EH (cell line): ENCODE measurements at regions not wholly inside any gene's neighbourhood (a gene's known extent, or its start where the extent isn't known, plus 50 kb on each side); places are given as distances from the start of the nearest gene placed in this dataset.

Source experiments
- DNase-seq: peaks from one replicate; pipeline ENCODE4 v3.0.0-alpha.2; 2015; ENCODE audit warnings: low read depth

DNA sequence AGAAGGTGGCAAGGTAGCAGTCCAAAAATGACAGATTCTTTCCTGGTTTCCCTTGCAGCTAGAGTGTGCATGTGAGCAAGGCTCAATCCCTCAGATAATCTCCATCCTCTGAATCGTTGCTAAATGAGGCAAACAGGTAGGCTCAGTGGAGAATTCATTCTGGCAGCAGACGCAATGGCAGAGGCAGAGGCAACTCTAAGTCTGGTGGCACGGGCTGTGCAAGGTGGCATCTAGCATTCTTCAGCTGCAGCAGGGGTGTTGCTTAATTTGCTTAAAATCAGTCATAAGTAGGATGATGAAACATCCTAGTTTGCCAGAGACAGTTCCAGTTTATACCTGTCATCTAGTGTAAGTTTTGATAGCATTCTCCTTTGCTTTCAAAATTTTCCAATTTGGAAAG lies 391.1 kb upstream of the MEX3C start:
- DNase-seq: no peak

DNA sequence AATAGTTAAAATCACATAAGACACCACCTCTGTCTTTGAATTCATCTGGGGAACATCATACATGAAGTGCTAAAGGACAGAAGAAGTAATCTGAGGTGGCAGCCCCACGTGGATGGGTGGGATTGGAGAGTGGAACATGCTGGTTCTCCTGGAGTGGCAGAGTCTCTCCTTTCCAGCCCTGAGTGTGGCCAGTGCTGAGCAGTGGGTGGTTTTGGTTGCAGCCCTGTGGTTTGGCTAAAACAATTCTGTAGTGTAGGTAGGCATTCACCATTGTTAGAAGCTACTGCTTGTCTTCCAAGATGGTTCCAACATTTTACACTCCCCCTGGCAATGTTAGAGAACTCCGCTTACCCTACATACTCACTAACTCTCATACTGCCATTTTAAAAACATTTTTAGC lies 396.4 kb upstream of the MEX3C start:
- no peak for DNase-seq

GRCh38 chr18:51603111-51603510 lies 405.6 kb upstream of the MEX3C start:
- no peak for DNase-seq

DNA sequence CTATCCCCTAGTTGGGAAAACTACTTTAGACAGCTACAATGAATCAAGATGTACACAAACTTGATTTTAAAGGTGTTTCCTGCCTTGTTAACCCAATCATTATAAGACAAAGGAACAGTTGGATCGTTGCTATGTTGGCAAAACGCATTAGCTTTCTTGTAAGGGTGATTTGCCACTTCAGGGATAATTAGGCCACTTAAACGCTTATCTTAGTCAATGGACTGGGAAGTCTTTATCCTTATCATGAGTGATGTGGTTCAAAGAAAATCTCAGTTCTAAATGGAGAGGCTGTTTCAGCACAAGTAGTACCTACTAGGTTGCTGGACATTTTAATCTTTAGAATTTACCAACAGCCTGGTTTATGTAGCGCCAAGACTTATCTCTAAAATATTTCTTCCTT lies 406.1 kb upstream of the MEX3C start:
- no peak for DNase-seq

- DNase-seq: no peak
Observed at GRCh38 chr18:51610481-51610880, 413.0 kb upstream of the MEX3C start.

- no peak for DNase-seq
Observed at GRCh38 chr18:51611326-51611725, 413.8 kb upstream of the MEX3C start.

- DNase-seq: no peak
Observed at GRCh38 chr18:51614033-51614432, 416.6 kb upstream of the MEX3C start.

DNA sequence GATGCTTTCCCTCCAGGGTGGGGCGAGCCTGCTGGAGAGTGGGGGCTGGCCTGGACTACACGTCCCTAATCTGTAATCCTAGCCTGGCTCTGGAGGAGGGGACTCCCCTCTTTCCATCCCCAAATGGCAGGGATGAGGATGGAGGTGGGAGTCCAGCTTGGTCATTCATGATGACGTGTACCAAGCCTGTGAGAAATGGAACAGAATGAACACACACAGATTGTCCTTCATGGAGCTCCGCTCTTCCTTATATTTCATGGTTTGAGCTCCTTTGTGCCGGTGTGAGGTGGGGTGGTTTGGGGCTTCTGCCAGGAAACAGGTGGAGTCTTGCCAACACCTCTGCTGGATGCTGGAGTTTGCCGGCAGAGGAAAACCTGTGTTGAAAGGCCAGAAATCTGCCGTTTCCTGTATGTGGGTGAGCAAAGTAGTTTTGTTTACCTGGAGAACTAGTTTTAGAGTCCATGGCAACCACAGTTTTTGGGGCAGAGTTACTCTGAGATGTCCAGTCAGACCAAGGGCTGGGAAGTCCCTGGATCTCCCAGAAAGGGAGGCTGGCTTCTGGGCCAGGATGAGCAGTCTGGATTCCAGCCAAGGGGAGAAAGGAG lies 417.6 kb upstream of the MEX3C start:
- no peak for DNase-seq

DNA sequence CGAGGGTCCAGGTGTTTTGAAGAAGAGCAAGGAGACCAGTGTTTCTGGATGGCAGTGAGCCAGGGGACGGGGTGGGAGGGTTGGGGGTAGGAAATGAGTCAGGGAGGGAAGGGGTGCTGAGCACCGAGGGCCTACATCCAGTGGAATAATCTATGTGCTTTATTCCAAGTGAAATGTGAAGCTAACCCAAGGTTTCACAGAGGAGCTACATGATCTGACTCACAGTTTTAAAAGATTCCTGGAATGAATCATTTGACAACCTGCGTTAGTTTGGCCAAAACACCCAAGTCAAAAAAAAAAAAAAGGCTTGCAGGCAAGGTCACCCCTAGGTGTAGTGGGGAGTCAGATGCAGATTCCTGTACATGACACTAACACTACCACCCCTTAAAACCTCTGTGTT lies 419.7 kb upstream of the MEX3C start:
- no peak for DNase-seq

DNA sequence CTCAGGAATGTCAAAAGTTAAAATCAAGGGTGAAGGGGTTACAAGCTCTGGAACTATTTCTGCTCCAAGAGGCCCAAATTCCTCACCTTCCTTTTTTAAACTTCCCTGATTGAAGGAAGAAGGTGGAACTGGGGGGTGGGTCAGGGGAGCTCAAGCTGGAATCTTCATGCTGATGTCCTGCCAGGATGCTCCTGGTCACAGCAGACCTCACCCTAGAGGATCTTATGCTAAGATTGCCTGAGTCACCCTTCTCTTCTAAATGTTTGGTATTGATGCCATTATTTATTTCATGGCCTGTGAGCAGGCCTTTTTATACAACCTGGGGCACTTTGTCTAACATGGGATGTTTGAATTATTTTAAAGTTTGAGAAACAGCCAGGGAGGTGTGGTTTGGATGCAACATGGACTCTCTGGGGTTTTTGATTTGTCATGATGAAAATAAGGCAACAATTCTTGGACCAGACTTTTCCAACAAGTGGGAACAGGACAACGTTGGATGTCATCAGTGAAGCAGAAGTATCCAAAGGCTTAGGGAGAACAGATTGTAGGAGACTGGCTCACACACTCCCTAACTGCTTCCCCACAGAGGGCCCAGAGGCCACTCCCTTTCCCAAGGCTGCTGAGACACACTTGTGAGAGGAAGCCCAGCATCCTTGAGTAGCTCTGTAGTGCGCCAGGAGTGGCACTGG lies 420.2 kb upstream of the MEX3C start:
- DNase-seq: no peak

GRCh38 chr18:51619283-51619682 lies 421.8 kb upstream of the MEX3C start:
- no peak for DNase-seq

GRCh38 chr18:51621113-51621863 lies 423.8 kb upstream of the MEX3C start:
- DNase-seq: no peak

DNA sequence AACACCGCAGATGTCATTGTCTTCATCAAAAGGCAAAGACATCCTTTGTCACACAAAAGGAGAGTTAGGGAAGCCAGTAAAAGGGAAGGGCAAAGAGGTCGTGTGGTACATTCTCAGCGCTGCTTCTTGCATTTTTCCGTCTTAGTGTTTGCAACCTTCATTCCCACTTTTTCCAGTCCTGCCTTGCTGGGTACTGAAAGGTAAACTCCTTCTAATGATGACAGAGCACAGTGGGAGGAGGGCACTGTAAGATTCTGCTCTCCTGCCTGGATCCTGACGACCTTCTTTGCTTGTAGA lies 424.3 kb upstream of the MEX3C start:
- no peak for DNase-seq

GRCh38 chr18:51622702-51623101 lies 425.2 kb upstream of the MEX3C start:
- no peak for DNase-seq

- no peak for DNase-seq
Observed at GRCh38 chr18:51623653-51624052, 426.2 kb upstream of the MEX3C start.

DNA sequence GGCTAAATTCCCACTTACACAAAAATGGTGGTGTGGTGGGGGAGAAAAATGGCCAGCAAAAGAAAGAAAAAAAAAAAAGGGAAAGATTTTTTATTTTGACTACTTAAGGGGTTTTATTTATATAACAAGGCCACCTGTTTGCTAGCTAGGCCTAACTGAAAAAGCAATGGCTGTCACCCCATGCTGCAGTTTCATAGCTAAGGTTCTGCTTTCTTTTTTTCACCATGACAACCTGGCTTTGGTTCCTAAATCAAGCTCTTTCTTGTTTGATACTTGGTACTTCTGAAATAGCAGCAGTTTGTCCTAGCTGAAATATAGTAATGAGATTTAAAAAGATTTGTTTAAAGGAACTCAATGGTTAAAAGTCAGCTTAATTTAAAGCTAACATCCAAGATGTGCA lies 433.2 kb upstream of the MEX3C start:
- DNase-seq: no peak

- no peak for DNase-seq
Observed at GRCh38 chr18:51637881-51638280, 440.4 kb upstream of the MEX3C start.

DNA sequence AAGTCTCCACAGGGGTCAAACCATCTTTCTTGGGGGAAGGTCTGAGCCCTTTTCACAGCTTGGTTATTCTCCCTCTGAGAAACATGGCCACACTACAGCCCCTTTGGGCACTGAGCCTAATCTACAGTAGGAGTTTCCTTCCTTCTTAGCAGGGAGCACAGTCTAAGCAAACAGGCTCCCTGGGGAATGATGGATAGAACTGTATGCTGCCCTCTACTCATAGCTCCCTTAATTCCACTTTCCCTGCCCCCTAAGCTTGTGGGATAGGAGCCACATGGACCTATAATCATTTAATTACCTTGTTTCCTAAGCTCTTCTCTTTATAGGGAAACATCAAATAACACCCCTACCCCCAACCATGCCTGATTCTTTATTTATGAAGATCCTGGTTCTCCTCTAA lies 442.1 kb upstream of the MEX3C start:
- DNase-seq: no peak

GRCh38 chr18:51643483-51643882 lies 446.0 kb upstream of the MEX3C start:
- DNase-seq: no peak

- no peak for DNase-seq
Observed at GRCh38 chr18:51645607-51646006, 448.1 kb upstream of the MEX3C start.

- DNase-seq: no peak
Observed at GRCh38 chr18:51647346-51647745, 449.9 kb upstream of the MEX3C start.

GRCh38 chr18:51647942-51648341 lies 450.5 kb upstream of the MEX3C start:
- DNase-seq: no peak

- DNase-seq: no peak
Observed at GRCh38 chr18:51649796-51650195, 452.3 kb upstream of the MEX3C start.

GRCh38 chr18:51651761-51652160 lies 454.3 kb upstream of the MEX3C start:
- no peak for DNase-seq
